ENCODE measurements at regions not wholly inside any gene's neighbourhood (a gene's known extent, or its start where the extent isn't known, plus 50 kb on each side); places are given as distances from the start of the nearest gene placed in this dataset.
"Not testable (repeated sequence)": the region's sequence is repeated elsewhere in the genome, so short reads cannot be mapped to it uniquely, and the experiment has no call there.

DNA sequence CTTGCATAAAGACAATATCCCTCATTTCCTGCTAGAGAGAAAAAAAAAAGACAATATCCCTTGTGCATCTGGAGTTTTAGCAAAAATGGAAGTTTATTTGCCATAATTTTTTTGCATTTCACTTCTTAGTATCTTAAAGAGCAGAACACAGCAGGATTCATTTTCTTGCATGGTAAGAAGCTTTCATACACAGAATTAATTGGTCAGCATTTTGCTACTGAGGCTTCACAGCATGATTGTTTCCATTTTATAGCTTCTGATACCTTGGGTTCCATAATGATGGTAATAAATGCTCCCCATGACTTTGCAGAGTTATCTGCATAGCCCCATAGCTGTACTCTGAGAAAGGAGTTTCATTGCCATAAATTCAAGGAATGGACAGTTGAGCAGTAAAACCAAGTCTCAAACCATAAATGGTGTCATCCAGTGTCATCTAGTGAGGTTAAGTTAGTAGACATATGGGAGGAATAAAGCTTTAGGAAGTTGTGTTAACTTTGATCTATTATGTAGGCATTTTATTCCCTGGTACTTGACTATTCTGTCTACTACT is 88.8 kb upstream of the PLD5 start:
- TF ChIP-seq, protein P1, sequence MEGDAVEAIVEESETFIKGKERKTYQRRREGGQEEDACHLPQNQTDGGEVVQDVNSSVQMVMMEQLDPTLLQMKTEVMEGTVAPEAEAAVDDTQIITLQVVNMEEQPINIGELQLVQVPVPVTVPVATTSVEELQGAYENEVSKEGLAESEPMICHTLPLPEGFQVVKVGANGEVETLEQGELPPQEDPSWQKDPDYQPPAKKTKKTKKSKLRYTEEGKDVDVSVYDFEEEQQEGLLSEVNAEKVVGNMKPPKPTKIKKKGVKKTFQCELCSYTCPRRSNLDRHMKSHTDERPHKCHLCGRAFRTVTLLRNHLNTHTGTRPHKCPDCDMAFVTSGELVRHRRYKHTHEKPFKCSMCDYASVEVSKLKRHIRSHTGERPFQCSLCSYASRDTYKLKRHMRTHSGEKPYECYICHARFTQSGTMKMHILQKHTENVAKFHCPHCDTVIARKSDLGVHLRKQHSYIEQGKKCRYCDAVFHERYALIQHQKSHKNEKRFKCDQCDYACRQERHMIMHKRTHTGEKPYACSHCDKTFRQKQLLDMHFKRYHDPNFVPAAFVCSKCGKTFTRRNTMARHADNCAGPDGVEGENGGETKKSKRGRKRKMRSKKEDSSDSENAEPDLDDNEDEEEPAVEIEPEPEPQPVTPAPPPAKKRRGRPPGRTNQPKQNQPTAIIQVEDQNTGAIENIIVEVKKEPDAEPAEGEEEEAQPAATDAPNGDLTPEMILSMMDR (IDR thresholded peaks at IDR 0.05; ENCODE audit: unreplicated experiment) = no peak
- H3K36me3 Mint-ChIP-seq (ENCODE audit: insufficient read depth, unreplicated experiment) = no peaks in the 10 kb centered on the region
- no peak overlapping the region for H3K27ac Mint-ChIP-seq (ENCODE audit: unreplicated experiment)
- no peaks in the 10 kb centered on the region for H3K4me1 Mint-ChIP-seq (ENCODE audit: low read depth, unreplicated experiment)
- H3K4me3 Mint-ChIP-seq (ENCODE audit: low read depth, unreplicated experiment) = no peak overlapping the region
- no peak for DNase-seq
- peaks cover 4% of the 10 kb centered on the region for H3K9me3 Mint-ChIP-seq (ENCODE audit: low read depth, unreplicated experiment)
- BruUV-seq (replicated peaks) = no TSS peak
- CTCF ChIA-PET = no interaction called here
- intact Hi-C loops (cut with micrococcal nuclease; ENCODE audit: unreplicated experiment) = no loop called here
- H3K27me3 Mint-ChIP-seq (ENCODE audit: unreplicated experiment) = peaks cover 14% of the 10 kb centered on the region

DNA sequence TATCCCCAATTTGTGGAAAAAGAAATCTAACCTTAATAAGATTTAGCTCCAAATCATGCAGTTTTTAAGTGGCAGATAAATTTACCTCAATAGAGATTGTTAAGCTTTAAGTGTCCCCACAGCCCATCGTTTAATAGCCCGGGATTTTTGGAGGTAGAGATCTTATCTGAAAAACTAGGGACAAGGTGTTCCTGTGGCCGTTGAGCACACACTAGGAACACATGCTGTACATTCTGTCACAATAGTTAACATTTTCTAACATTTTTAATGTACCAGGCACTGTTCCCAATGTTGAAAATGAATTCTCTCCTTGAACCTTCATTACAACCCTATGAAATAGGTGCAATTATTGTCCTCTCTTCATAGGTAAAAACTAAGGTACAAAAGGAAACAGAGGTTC is 85.7 kb upstream of the PLD5 start:
- TF ChIP-seq, protein P1 (IDR thresholded peaks at IDR 0.05; ENCODE audit: unreplicated experiment) = no peak
- H3K27me3 Mint-ChIP-seq (ENCODE audit: unreplicated experiment) = peaks cover 14% of the 10 kb centered on the region
- no peaks in the 10 kb centered on the region for H3K36me3 Mint-ChIP-seq (ENCODE audit: insufficient read depth, unreplicated experiment)
- BruUV-seq (replicated peaks) = no TSS peak
- no peak overlapping the region for H3K27ac Mint-ChIP-seq (ENCODE audit: unreplicated experiment)
- no peak for DNase-seq
- H3K4me1 Mint-ChIP-seq (ENCODE audit: low read depth, unreplicated experiment) = no peaks in the 10 kb centered on the region
- intact Hi-C loops (cut with micrococcal nuclease; ENCODE audit: unreplicated experiment) = no loop called here
- no peak overlapping the region for H3K4me3 Mint-ChIP-seq (ENCODE audit: low read depth, unreplicated experiment)
- H3K9me3 Mint-ChIP-seq (ENCODE audit: low read depth, unreplicated experiment) = peaks cover 3% of the 10 kb centered on the region
- CTCF ChIA-PET = no interaction called here

DNA sequence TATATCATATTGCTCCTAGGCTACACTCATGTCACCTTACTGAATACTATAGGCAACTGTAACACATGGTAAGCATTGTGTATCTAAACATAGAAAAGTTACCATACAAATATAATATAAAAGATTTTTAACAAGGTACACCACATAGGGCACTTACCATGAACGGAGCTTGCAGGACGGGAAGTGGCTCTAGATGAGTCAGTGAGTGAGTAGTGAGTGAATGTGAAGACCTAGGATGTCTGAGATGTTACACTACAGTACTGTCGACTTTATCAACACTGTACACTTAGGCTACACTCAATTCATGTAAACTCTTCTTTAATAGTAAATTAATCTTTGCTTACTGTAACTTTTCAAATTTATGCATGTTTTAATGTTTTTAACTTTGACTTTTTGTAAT is 81.0 kb upstream of the PLD5 start:
- Mint-ChIP-seq H3K36me3 (ENCODE audit: insufficient read depth, unreplicated experiment) (no peaks in the 10 kb centered on the region), H3K9me3 (ENCODE audit: low read depth, unreplicated experiment) (peaks cover 7% of the 10 kb centered on the region), H3K27me3 (ENCODE audit: unreplicated experiment) (peaks cover 1% of the 10 kb centered on the region), H3K27ac (ENCODE audit: unreplicated experiment) (no peak overlapping the region), H3K4me3 (ENCODE audit: low read depth, unreplicated experiment) (no peak overlapping the region), H3K4me1 (ENCODE audit: low read depth, unreplicated experiment) (no peaks in the 10 kb centered on the region)
- DNase-seq = no peak
- CTCF ChIA-PET = no interaction called here
- intact Hi-C loops (cut with micrococcal nuclease; ENCODE audit: unreplicated experiment) = no loop called here
- TF ChIP-seq, protein P1 (IDR thresholded peaks at IDR 0.05; ENCODE audit: unreplicated experiment) = no peak
- BruUV-seq (replicated peaks) = no TSS peak

DNA sequence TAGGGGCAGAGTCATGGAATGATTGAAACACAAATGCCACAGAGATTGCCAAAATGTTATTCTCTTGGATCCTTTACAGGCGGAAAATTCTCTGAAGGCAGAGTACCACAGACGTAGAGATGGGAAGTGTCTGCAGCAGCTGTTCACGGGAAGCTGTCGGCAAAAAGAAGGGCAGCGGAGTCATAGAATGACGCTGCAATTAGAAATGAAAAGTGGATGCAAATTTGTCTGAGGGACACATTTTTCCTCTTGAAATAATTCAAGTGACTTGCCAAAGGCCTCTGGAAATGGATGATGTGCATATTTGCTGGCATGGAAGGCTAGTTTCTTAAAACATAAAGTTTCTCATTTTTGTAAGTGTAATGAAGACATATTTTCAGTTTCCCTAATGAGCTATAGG is 77.5 kb upstream of the PLD5 start:
- CTCF ChIA-PET = no interaction called here
- intact Hi-C loops (cut with micrococcal nuclease; ENCODE audit: unreplicated experiment) = no loop called here
- no peaks in the 10 kb centered on the region for H3K27me3 Mint-ChIP-seq (ENCODE audit: unreplicated experiment)
- TF ChIP-seq, protein P1 (IDR thresholded peaks at IDR 0.05; ENCODE audit: unreplicated experiment) = no peak
- DNase-seq = no peak
- peaks cover 13% of the 10 kb centered on the region for H3K9me3 Mint-ChIP-seq (ENCODE audit: low read depth, unreplicated experiment)
- H3K36me3 Mint-ChIP-seq (ENCODE audit: insufficient read depth, unreplicated experiment) = no peaks in the 10 kb centered on the region
- H3K4me1 Mint-ChIP-seq (ENCODE audit: low read depth, unreplicated experiment) = no peaks in the 10 kb centered on the region
- H3K27ac Mint-ChIP-seq (ENCODE audit: unreplicated experiment) = no peak overlapping the region
- BruUV-seq (replicated peaks) = no TSS peak
- no peak overlapping the region for H3K4me3 Mint-ChIP-seq (ENCODE audit: low read depth, unreplicated experiment)

DNA sequence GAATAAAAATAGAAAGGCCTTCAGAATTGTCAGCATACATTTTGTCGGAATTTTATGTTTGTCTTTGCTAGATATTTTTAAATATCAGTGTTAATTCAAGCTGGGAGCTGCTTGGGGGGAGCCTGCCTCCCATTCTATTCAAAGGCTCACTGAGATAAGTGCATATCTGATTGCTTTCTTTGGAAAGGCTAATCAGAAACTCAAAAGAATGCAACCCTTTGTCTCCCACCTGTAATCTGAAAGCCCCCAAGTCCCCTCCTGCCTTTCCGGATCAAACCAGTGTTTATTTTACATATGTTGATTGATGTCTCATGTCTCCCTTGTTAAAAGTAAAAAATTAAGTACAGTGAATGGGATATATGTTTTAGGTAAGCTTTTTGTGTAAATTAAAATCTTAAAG is 69.3 kb upstream of the PLD5 start:
- intact Hi-C loops (cut with micrococcal nuclease; ENCODE audit: unreplicated experiment); CTCF ChIA-PET; H3K36me3 Mint-ChIP-seq (ENCODE audit: insufficient read depth, unreplicated experiment); H3K4me3 Mint-ChIP-seq (ENCODE audit: low read depth, unreplicated experiment); H3K27me3 Mint-ChIP-seq (ENCODE audit: unreplicated experiment); BruUV-seq (replicated peaks); H3K4me1 Mint-ChIP-seq (ENCODE audit: low read depth, unreplicated experiment); H3K9me3 Mint-ChIP-seq (ENCODE audit: low read depth, unreplicated experiment); H3K27ac Mint-ChIP-seq (ENCODE audit: unreplicated experiment); DNase-seq: not testable (repeated sequence)
